ENCODE measurements at regions not wholly inside any gene's neighbourhood (a gene's known extent, or its start where the extent isn't known, plus 50 kb on each side); places are given as distances from the start of the nearest gene placed in this dataset.
"Not testable (repeated sequence)": the region's sequence is repeated elsewhere in the genome, so short reads cannot be mapped to it uniquely, and the experiment has no call there.

GRCh38 chr11:37306563-37306962, 708.5 kb upstream of the RAG2 start:
- no peak for TF ChIP-seq NFIC (IDR thresholded peaks at IDR 0.05; ENCODE audit: low read depth, low read length)
- TF ChIP-seq SMC3 (IDR thresholded peaks at IDR 0.05; ENCODE audit: borderline replicate concordance, low read length): no peak
- TF ChIP-seq ZBTB11 (CRISPR knock-in tag; IDR thresholded peaks at IDR 0.05): no peak
- no peak for TF ChIP-seq NBN (IDR thresholded peaks at IDR 0.05)
- TF ChIP-seq CBX5 (IDR thresholded peaks at IDR 0.05; ENCODE audit: low read depth): no peak
- TF ChIP-seq TAF1 (IDR thresholded peaks at IDR 0.05; ENCODE audit: borderline replicate concordance, low read depth, low read length): no peak
- TF ChIP-seq ZNF687 (IDR thresholded peaks at IDR 0.05): no peak
- no peak for TF ChIP-seq USF1 (IDR thresholded peaks at IDR 0.05; ENCODE audit: borderline replicate concordance, extremely low read length, insufficient read depth, low read depth, low read length)
- no peak for TF ChIP-seq EED (IDR thresholded peaks at IDR 0.05; ENCODE audit: low read depth)
- CTCF ChIA-PET: no interaction called here
- Histone ChIP-seq H3K4me1 (ENCODE audit: control insufficient read depth, insufficient read depth, low read length) (no peaks in the 10 kb centered on the region), H3K36me3 (ENCODE audit: control insufficient read depth in 2 of 2, insufficient read depth in 2 of 2, low read length in 1 of 2) (no peaks in the 10 kb centered on the region), H3K79me2 (ENCODE audit: control insufficient read depth, insufficient read depth, low read length) (no peaks in the 10 kb centered on the region), H3K9ac (ENCODE audit: control insufficient read depth, insufficient read depth, low read length) (no peak overlapping the region), H3K9me3 (replicated peaks; ENCODE audit: control insufficient read depth, insufficient read depth, low read length) (no peaks in the 10 kb centered on the region), H3K27me3 (replicated peaks in 1 of 2; ENCODE audit: control insufficient read depth in 2 of 2, insufficient read depth in 2 of 2, low read length in 1 of 2) (no peaks in the 10 kb centered on the region), H4K20me1 (ENCODE audit: control insufficient read depth, insufficient read depth) (no peaks in the 10 kb centered on the region), H3K27ac (ENCODE audit: control insufficient read depth, insufficient read depth) (no peak overlapping the region), H3K4me3 (no peak overlapping the region), H3K4me2 (ENCODE audit: control insufficient read depth, insufficient read depth) (no peak overlapping the region), H2AFZ (ENCODE audit: control insufficient read depth, low read depth, low read length) (no peak overlapping the region)
- BruUV-seq (replicated peaks): no TSS peak
- SMC1A ChIA-PET (ENCODE audit: uncharacterized antibody, unreplicated experiment): no interaction called here
- intact Hi-C loops (cut with micrococcal nuclease; ENCODE audit: unreplicated experiment) (no loop called here), in situ Hi-C loops (cut with MboI) (no loop called here)
- RAD21 ChIA-PET (ENCODE audit: unreplicated experiment): no interaction called here
- POLR2A ChIA-PET: no interaction called here
- no peak for DNase-seq (ENCODE audit: low read depth, low spot score)
- FAIRE-seq: no peak
- WGBS (ENCODE audit: insufficient coverage, insufficient replicate concordance, low lambda C conversion rate, missing lambda C conversion rate): 0% methylated on average over 1 of the region's 1 CpG
- ATAC-seq: no peak

GRCh38 chr11:37301405-37301804, 703.4 kb upstream of the RAG2 start:
- BruUV-seq (replicated peaks); in situ Hi-C loops (cut with MboI); SMC1A ChIA-PET (ENCODE audit: uncharacterized antibody, unreplicated experiment); FAIRE-seq; RAD21 ChIA-PET (ENCODE audit: unreplicated experiment); intact Hi-C loops (cut with micrococcal nuclease; ENCODE audit: unreplicated experiment); CTCF ChIA-PET; H4K20me1 ChIP-seq (ENCODE audit: control insufficient read depth, insufficient read depth); H3K9me3 ChIP-seq (replicated peaks; ENCODE audit: control insufficient read depth, insufficient read depth, low read length); H3K79me2 ChIP-seq (ENCODE audit: control insufficient read depth, insufficient read depth, low read length); POLR2A ChIA-PET; H3K27ac ChIP-seq (ENCODE audit: control insufficient read depth, insufficient read depth); H3K36me3 ChIP-seq (ENCODE audit: control insufficient read depth in 2 of 2, insufficient read depth in 2 of 2, low read length in 1 of 2); H3K27me3 ChIP-seq (replicated peaks in 1 of 2; ENCODE audit: control insufficient read depth in 2 of 2, insufficient read depth in 2 of 2, low read length in 1 of 2); H3K4me1 ChIP-seq (ENCODE audit: control insufficient read depth, insufficient read depth, low read length); ATAC-seq; DNase-seq (ENCODE audit: low read depth, low spot score); H3K4me2 ChIP-seq (ENCODE audit: control insufficient read depth, insufficient read depth); H3K9ac ChIP-seq (ENCODE audit: control insufficient read depth, insufficient read depth, low read length); H2AFZ ChIP-seq (ENCODE audit: control insufficient read depth, low read depth, low read length); H3K4me3 ChIP-seq: not testable (repeated sequence)
- 25% methylated on average over 5 of the region's 5 CpGs for WGBS (ENCODE audit: insufficient coverage, insufficient replicate concordance, low lambda C conversion rate, missing lambda C conversion rate)

Measured in GM12878 (cell line).